HepG2 (cell line): ENCODE measurements at regions not wholly inside any gene's neighbourhood (a gene's known extent, or its start where the extent isn't known, plus 50 kb on each side); places are given as distances from the start of the nearest gene placed in this dataset.

Experiments used
- ATAC-seq: fragments of 200-7000 bp; cut with Tn5 transposase; 3 replicates; pipeline ENCODE4 v1.9.1; 2020; ENCODE audit warnings: mild to moderate bottlenecking, moderate library complexity
- BruUV-seq: library from RNA; stranded (reverse); fragments of 400-500 nt; replicated peaks from 2 replicates; lab custom pipeline; 2021; lab: Mats Ljungman, UMichigan
- CTCF ChIA-PET: fragments of 300-600 bp; formaldehyde crosslinking; extraction: SDS; loops from one replicate; lab custom pipeline; 2021; ENCODE audit warnings: low total read pairs, inconsistent platforms, low intra/inter-chr PET ratio; lab: Yijun Ruan, JAX
- POLR2A ChIA-PET: fragments of 350-600 bp; sonication (Branson Sonifier 250); formaldehyde crosslinking; loops from one replicate; lab custom pipeline; 2020; ENCODE audit warnings: antibody characterized with exemption, inconsistent platforms; lab: Yijun Ruan, JAX
- DNase-seq: peaks from one replicate; pipeline ENCODE4 v3.0.0-alpha.2; 2015; ENCODE audit warnings: low spot score
- FAIRE-seq: peaks from 3 replicates; lab custom pipeline; 2011; peaks lifted over from hg19 to GRCh38; lab: Jason Lieb, UNC
- H2AFZ ChIP-seq: one replicate; pipeline ENCODE4 v1.6.1; 2011; ENCODE audit warnings: low read length, inconsistent platforms
- H3K27ac ChIP-seq: fragments of 300-600 bp; 3 replicates; pipeline ENCODE4 v1.8.0; 2011; ENCODE audit warnings: mixed run types, mild to moderate bottlenecking, mixed read lengths, low read length, inconsistent platforms; ENCODE audit not compliant: insufficient read depth; ENCODE audit errors: extremely low read length
- H3K27me3 ChIP-seq, 2 experiments: fragments of 200-600 bp in 1 of 2; 2 replicates in 1 of 2; 3 replicates in 1 of 2; pipeline versions ENCODE4 v1.6.0 to v1.8.0; 2011; ENCODE audit warnings: low read length in 2 of 2, mild to moderate bottlenecking in 2 of 2, moderate library complexity in 2 of 2, inconsistent platforms in 1 of 2; ENCODE audit not compliant: insufficient read depth in 2 of 2, control insufficient read depth in 1 of 2
- H3K36me3 ChIP-seq, 2 experiments: fragments of 200-600 bp in 1 of 2; replicated peaks in 1 of 2; 2 replicates in 1 of 2; 3 replicates in 1 of 2; pipeline versions ENCODE4 v1.5.1 to v1.8.0; 2011; ENCODE audit warnings: low read length in 2 of 2, inconsistent platforms in 1 of 2; ENCODE audit not compliant: insufficient read depth in 2 of 2, control insufficient read depth in 1 of 2
- H3K4me1 ChIP-seq: 2 replicates; pipeline ENCODE4 v1.5.1; 2012; ENCODE audit warnings: low read length, inconsistent platforms; ENCODE audit not compliant: insufficient read depth
- H3K4me2 ChIP-seq: 2 replicates; pipeline ENCODE4 v1.6.0; 2011; ENCODE audit warnings: low read depth, low read length, inconsistent platforms
- H3K4me3 ChIP-seq, 3 experiments: fragments of 200-600 bp in 1 of 3; sonication (generic), shearing (Covaris generic) in 1 of 3; replicated peaks in 1 of 3; 2 replicates each; pipeline ENCODE4 v1.5.1; 2011 to 2016; ENCODE audit warnings: low read length in 3 of 3, inconsistent platforms in 2 of 3, low read depth in 2 of 3, mild to moderate bottlenecking in 2 of 3, control low read depth in 1 of 3, mixed read lengths in 1 of 3; ENCODE audit not compliant: insufficient read depth in 1 of 3
- H3K79me2 ChIP-seq: one replicate; pipeline ENCODE4 v1.6.1; 2011; ENCODE audit warnings: low read length, inconsistent platforms; ENCODE audit not compliant: insufficient read depth
- H3K9ac ChIP-seq: 2 replicates; pipeline ENCODE4 v1.6.0; 2011; ENCODE audit warnings: mild to moderate bottlenecking, low read depth, low read length, inconsistent platforms; ENCODE audit not compliant: insufficient read depth
- H3K9me3 ChIP-seq: 2 replicates; pipeline ENCODE4 v1.5.1; 2012; ENCODE audit warnings: mild to moderate bottlenecking, low read length
- H4K20me1 ChIP-seq: 2 replicates; pipeline ENCODE4 v1.6.0; 2011; ENCODE audit warnings: inconsistent platforms, mild to moderate bottlenecking, low read length, moderate library complexity; ENCODE audit not compliant: insufficient read depth
- ATF4 ChIP-seq, 2 experiments: fragments of 450-650 bp in 1 of 2; sonication (generic) in 1 of 2; formaldehyde crosslinking; IDR thresholded peaks; 2 replicates each; pipeline versions ENCODE4 v1.5.0 to v1.8.0; 2020 to 2022; ENCODE audit warnings: mild to moderate bottlenecking in 1 of 2, missing genetic modification reagents in 1 of 2
- CEBPZ ChIP-seq: IDR thresholded peaks from 2 replicates; pipeline ENCODE4 v1.6.1; 2012; ENCODE audit warnings: low read length, improper control_type of control experiment
- TGIF2 ChIP-seq: IDR thresholded peaks from 2 replicates; pipeline ENCODE4 v1.6.1; 2016; ENCODE audit warnings: control low read depth, missing compliant biosample characterization
- WGBS: methylation state at CpG from one replicate; pipeline ENCODE4 v1.1.6; 2017; ENCODE audit warnings: low lambda C conversion rate; 5-methylcytosine and 5-hydroxymethylcytosine counted together
- in situ Hi-C: cut with HindIII; loops from 2 replicates; pipeline ENCODE4 v1.10.0; 2017; ENCODE audit warnings: low pct_unique_long_range_greater_than_20kb; ENCODE audit not compliant: extremely low pct_ligation_motif_present
- intact Hi-C: fragments of 100-400 bp; cut with micrococcal nuclease; formaldehyde crosslinking; loops from one replicate; pipeline ENCODE4 v1.10.0; 2022; ENCODE audit not compliant: unreplicated experiment

GRCh38 chr12:78674311-78675090 is 190.1 kb upstream of the SYT1 start:
- intact Hi-C loops (no loop called here), in situ Hi-C loops (no loop called here)
- ChIA-PET CTCF (no interaction called here), POLR2A (no interaction called here)
- H3K4me3 ChIP-seq: no peak overlapping the region
- H3K9ac ChIP-seq: no peak overlapping the region
- DNase-seq: no peak
- H4K20me1 ChIP-seq: no peaks in the 10 kb centered on the region
- no peak overlapping the region for H2AFZ ChIP-seq
- BruUV-seq: no TSS peak
- H3K27ac ChIP-seq: no peak overlapping the region
- H3K27me3 ChIP-seq: no peaks in the 10 kb centered on the region
- no peaks in the 10 kb centered on the region for H3K79me2 ChIP-seq
- no peaks in the 10 kb centered on the region for H3K4me1 ChIP-seq
- no peaks in the 10 kb centered on the region for H3K36me3 ChIP-seq
- H3K4me2 ChIP-seq: no peak overlapping the region
- TF ChIP-seq ATF4 (CRISPR knock-in tag; IDR thresholded peaks at IDR 0.05) (no peak), TGIF2 (CRISPR knock-in tag) (no peak)
- no peak for ATAC-seq
- 3% methylated on average over 2 of the region's 2 CpGs for WGBS
- H3K9me3 ChIP-seq: no peaks in the 10 kb centered on the region
- no peak for FAIRE-seq

- ChIA-PET CTCF (no interaction called here), POLR2A (no interaction called here)
- H3K36me3 ChIP-seq: no peaks in the 10 kb centered on the region
- BruUV-seq: no TSS peak
- in situ Hi-C loops: no loop called here
- H2AFZ ChIP-seq: no peak overlapping the region
- no peak for ATAC-seq
- H3K9ac ChIP-seq: no peak overlapping the region
- no peak overlapping the region for H3K4me3 ChIP-seq
- no peaks in the 10 kb centered on the region for H3K27me3 ChIP-seq
- WGBS: 4% methylated on average over 4 of the region's 4 CpGs
- no peak overlapping the region for H3K27ac ChIP-seq
- no peaks in the 10 kb centered on the region for H3K9me3 ChIP-seq
- intact Hi-C loops: no loop called here
- no peaks in the 10 kb centered on the region for H3K4me1 ChIP-seq
- FAIRE-seq: no peak
- H3K79me2 ChIP-seq: no peaks in the 10 kb centered on the region
- TF ChIP-seq CEBPZ: no peak
- H3K4me2 ChIP-seq: no peak overlapping the region
- H4K20me1 ChIP-seq: no peaks in the 10 kb centered on the region
- no peak for DNase-seq
These were observed 184.0 kb upstream of the SYT1 start for GRCh38 chr12:78680596-78680995.
